PFSK-1 (cell line): ENCODE measurements at regions not wholly inside any gene's neighbourhood (a gene's known extent, or its start where the extent isn't known, plus 50 kb on each side); places are given as distances from the start of the nearest gene placed in this dataset.

Experiments used
- FOXP2 ChIP-seq: optimal IDR thresholded peaks from 2 replicates; pipeline ENCODE3; 2011; ENCODE audit warnings: borderline replicate concordance, control low read depth, inconsistent platforms; ENCODE audit not compliant: insufficient read depth; ENCODE audit errors: extremely low read length, extremely low read depth
- POLR2AphosphoS5 ChIP-seq: IDR thresholded peaks from 2 replicates; pipeline ENCODE4 v1.6.1; 2012; ENCODE audit warnings: low read depth, mild to moderate bottlenecking, control low read depth, low read length, moderate library complexity
- SIN3A ChIP-seq: IDR thresholded peaks from 2 replicates; pipeline ENCODE4 v1.6.1; 2012; ENCODE audit warnings: mild to moderate bottlenecking, low read length, moderate library complexity, borderline replicate concordance; ENCODE audit not compliant: insufficient read depth
- TAF1 ChIP-seq: IDR thresholded peaks from 2 replicates; pipeline ENCODE4 v1.6.1; 2012; ENCODE audit warnings: low read length, control low read depth, borderline replicate concordance; ENCODE audit not compliant: insufficient read depth
- TF ChIP-seq, protein P1 (sequence below), 2 experiments: IDR thresholded peaks; 2 replicates each; pipeline versions ENCODE4 v1.6.1 to v1.8.0; 2011 to 2012; ENCODE audit warnings: low read depth in 2 of 2, low read length in 2 of 2, control low read depth in 1 of 2, inconsistent platforms in 1 of 2, mild to moderate bottlenecking in 1 of 2, moderate library complexity in 1 of 2; ENCODE audit not compliant: insufficient read depth in 1 of 2

DNA sequence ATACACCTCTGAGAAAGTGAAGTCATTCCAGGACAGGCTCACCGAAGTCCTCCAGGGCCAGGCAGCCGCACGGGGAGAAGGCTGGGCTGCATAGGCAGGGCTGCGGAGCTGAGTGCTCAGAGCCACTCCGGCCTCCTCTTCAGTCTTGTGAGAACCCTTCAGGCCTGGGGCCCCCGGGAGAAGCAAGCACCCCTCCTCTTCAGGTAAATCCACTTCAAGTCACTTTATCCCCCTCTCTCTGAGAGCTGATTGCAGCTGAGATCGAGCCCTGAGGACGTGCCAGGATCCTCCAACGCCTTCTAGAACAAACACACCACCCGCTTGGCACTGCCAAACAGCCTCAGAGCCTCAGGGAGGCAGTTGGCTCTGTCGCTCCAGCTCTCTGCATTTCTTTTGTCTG is 1526.3 kb downstream of the BRD1 start:
- TF ChIP-seq, protein P1, sequence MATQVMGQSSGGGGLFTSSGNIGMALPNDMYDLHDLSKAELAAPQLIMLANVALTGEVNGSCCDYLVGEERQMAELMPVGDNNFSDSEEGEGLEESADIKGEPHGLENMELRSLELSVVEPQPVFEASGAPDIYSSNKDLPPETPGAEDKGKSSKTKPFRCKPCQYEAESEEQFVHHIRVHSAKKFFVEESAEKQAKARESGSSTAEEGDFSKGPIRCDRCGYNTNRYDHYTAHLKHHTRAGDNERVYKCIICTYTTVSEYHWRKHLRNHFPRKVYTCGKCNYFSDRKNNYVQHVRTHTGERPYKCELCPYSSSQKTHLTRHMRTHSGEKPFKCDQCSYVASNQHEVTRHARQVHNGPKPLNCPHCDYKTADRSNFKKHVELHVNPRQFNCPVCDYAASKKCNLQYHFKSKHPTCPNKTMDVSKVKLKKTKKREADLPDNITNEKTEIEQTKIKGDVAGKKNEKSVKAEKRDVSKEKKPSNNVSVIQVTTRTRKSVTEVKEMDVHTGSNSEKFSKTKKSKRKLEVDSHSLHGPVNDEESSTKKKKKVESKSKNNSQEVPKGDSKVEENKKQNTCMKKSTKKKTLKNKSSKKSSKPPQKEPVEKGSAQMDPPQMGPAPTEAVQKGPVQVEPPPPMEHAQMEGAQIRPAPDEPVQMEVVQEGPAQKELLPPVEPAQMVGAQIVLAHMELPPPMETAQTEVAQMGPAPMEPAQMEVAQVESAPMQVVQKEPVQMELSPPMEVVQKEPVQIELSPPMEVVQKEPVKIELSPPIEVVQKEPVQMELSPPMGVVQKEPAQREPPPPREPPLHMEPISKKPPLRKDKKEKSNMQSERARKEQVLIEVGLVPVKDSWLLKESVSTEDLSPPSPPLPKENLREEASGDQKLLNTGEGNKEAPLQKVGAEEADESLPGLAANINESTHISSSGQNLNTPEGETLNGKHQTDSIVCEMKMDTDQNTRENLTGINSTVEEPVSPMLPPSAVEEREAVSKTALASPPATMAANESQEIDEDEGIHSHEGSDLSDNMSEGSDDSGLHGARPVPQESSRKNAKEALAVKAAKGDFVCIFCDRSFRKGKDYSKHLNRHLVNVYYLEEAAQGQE (IDR thresholded peaks at IDR 0.05; ENCODE audit: insufficient read depth in 1 of 2, low read depth in 2 of 2, low read length in 2 of 2) = no peak
- TF ChIP-seq FOXP2 = no peak
- TF ChIP-seq POLR2AphosphoS5 = no peak
- no peak for TF ChIP-seq TAF1
- no peak for TF ChIP-seq SIN3A

DNA sequence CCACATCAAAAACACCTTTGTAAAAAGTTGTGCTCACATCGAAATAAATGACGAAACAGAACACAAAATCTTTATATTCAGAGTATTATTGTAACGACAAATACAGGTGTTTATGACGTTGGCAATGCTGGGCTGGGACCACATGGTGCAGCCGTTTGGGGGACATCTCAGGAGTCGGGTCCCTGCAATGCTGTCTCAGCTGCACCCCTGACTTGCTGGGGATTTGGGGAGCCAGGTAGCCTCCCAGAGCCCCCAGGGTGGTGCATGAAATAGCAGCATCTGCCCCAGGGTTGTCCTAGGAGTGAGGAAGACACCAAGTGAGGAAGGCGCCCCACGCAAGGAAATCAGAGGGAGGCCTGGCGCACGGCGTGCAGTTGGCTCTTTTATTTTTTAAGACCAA is 1526.8 kb downstream of the BRD1 start:
- no peak for TF ChIP-seq FOXP2
- no peak for TF ChIP-seq POLR2AphosphoS5
- TF ChIP-seq SIN3A = no peak
- no peak for TF ChIP-seq TAF1
- TF ChIP-seq, protein P1 (IDR thresholded peaks at IDR 0.05; ENCODE audit: insufficient read depth in 1 of 2, low read depth in 2 of 2, low read length in 2 of 2) = no peak

DNA sequence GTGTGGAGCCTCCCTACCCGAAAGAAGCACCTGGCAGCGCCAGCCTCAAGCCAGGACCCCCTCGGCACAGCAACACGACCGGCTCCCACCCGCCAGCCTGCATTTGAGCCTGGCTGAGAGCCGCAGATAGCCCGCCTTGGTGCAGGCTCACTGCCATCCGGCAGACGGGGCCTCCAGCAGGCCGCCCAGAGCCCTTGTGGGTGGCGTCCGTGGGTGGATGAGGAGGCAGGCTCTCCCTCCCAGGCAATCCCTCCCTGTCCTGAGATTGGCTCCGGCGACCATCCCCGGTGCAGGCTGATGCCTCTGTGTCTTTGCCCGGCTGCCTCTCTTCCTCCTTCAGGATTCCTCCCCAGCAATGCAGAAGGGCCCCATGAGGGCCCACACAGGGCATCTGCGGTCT is 1527.9 kb downstream of the BRD1 start:
- no peak for TF ChIP-seq TAF1
- TF ChIP-seq SIN3A = no peak
- no peak for TF ChIP-seq FOXP2
- TF ChIP-seq, protein P1 (IDR thresholded peaks at IDR 0.05; ENCODE audit: insufficient read depth in 1 of 2, low read depth in 2 of 2, low read length in 2 of 2) = no peak
- no peak for TF ChIP-seq POLR2AphosphoS5

DNA sequence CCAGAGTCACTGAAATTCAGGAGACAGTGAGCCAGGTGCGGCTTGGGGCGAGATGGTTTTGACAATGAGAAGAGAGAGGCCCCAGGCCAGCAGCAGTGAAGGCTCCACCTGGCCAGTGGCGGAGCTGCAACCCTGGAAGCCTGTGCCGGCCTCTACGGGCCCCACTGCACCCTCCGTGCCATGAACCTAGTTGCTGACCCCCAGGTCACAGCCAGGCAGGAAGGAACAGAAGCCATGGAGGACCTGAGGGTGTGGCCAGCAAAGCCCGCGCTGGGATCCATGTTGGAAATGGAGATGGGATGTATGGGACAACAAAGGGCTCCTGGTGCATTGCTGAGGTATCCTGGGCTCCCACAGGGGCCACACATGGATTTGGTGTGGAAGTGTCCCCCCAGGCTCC is 1528.5 kb downstream of the BRD1 start:
- TF ChIP-seq, protein P1 (IDR thresholded peaks at IDR 0.05; ENCODE audit: insufficient read depth in 1 of 2, low read depth in 2 of 2, low read length in 2 of 2) = no peak

DNA sequence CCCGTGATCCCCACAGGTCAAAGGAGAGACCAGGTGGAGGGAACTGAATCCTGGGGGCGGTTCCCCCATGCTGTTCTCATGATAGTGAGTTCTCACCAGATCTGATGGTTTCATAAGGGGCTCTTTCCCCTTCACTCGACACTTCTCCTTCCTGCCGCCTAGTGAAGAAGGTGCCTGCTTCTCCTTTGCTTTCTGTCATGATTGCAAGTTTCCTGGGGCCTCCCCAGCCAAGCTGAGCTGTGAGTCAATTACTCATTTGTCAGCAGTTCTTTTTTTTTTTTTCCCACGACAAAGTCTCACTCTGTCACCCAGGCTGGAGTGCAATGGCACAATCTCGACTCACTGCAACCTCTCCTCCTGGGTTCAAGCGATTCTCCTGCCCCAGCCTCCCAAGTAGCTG is 1530.4 kb downstream of the BRD1 start:
- no peak for TF ChIP-seq SIN3A
- no peak for TF ChIP-seq POLR2AphosphoS5
- TF ChIP-seq, protein P1 (IDR thresholded peaks at IDR 0.05; ENCODE audit: insufficient read depth in 1 of 2, low read depth in 2 of 2, low read length in 2 of 2) = no peak
- no peak for TF ChIP-seq FOXP2
- TF ChIP-seq TAF1 = no peak
